HEK293T (cell line): ENCODE measurements at regions not wholly inside any gene's neighbourhood (a gene's known extent, or its start where the extent isn't known, plus 50 kb on each side); places are given as distances from the start of the nearest gene placed in this dataset.

Experiments
- HDGF ChIP-seq: fragments of 450-650 bp; IDR thresholded peaks from 2 replicates; pipeline ENCODE4 v1.6.1; 2017; ENCODE audit warnings: antibody characterized with exemption, borderline replicate concordance
- SUZ12 ChIP-seq: fragments of 450-650 bp; IDR thresholded peaks from 2 replicates; pipeline ENCODE4 v1.6.1; 2016; ENCODE audit warnings: mild to moderate bottlenecking
- ZNF384 ChIP-seq: fragments of 450-650 bp; IDR thresholded peaks from 2 replicates; pipeline ENCODE4 v1.6.1; 2016

- TF ChIP-seq HDGF (no peak), SUZ12 (no peak), ZNF384 (no peak)
Observed at GRCh38 chr7:69540287-69540686, 58.0 kb upstream of the AUTS2 start.
